ENCODE measurements at regions not wholly inside any gene's neighbourhood (a gene's known extent, or its start where the extent isn't known, plus 50 kb on each side); places are given as distances from the start of the nearest gene placed in this dataset.

DNA sequence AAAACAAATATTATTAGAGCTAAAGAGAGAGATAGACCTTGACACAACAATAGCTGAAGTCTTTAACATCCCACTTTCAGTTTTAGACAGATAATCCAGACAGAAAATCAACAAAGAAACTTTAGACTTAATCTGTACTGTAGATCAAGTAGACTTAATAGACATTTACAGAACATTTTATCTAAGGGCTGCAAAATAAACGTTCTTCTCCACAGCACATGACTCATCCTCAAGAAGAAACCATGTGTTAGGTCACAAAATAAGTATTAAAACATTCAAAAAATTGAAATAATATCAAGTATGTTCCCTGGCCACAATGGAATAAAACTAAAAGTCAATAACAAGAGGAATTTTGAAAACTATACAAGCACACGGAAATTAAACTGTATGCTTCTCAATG, 1510.3 kb upstream of the PCDH10 start:
- Histone ChIP-seq H3K14ac (ENCODE audit: low read length) (no peak overlapping the region), H3K4me2 (ENCODE audit: low read length) (no peak overlapping the region), H2BK120ac (ENCODE audit: insufficient read depth, low read length, poor library complexity) (no peak overlapping the region), H3K23ac (ENCODE audit: low read length) (no peak overlapping the region), H3K79me1 (ENCODE audit: low read length) (no peaks in the 10 kb centered on the region), H3K9ac (ENCODE audit: low read length) (no peak overlapping the region), H3K36me3 (ENCODE audit: control insufficient read depth in 1 of 2, insufficient read depth in 2 of 2, low read length in 2 of 2) (no peaks in the 10 kb centered on the region), H2AK5ac (ENCODE audit: low read length) (no peak overlapping the region), H4K8ac (ENCODE audit: low read depth, low read length) (no peak overlapping the region), H3K18ac (ENCODE audit: low read length) (no peak overlapping the region), H3K27me3 (ENCODE audit: insufficient read depth, low read length) (no peaks in the 10 kb centered on the region), H3K9me3 (ENCODE audit: insufficient read depth, low read depth, low read length) (no peaks in the 10 kb centered on the region), H2BK5ac (ENCODE audit: low read depth, low read length, poor library complexity) (no peak overlapping the region), H3K4me3 (ENCODE audit: low read depth, low read length) (no peak overlapping the region), H3K4ac (ENCODE audit: low read depth, low read length) (no peak overlapping the region), H4K91ac (ENCODE audit: low read depth, low read length) (no peak overlapping the region), H4K12ac (ENCODE audit: low read depth, low read length) (no peak overlapping the region), H3K79me2 (ENCODE audit: control insufficient read depth, insufficient read depth, low read length, poor library complexity) (no peaks in the 10 kb centered on the region), H2BK12ac (ENCODE audit: low read length) (no peak overlapping the region), H3K27ac (ENCODE audit: low read depth, low read length) (no peak overlapping the region), H3K4me1 (ENCODE audit: control insufficient read depth in 1 of 2, insufficient read depth in 2 of 2, low read length in 2 of 2) (no peaks in the 10 kb centered on the region), H2AFZ (ENCODE audit: insufficient read depth, low read length, poor library complexity) (no peak overlapping the region)
- no peak for DNase-seq
- WGBS (ENCODE audit: extremely low coverage, insufficient coverage, insufficient read length): no CpG with 5 or more reads among the region's 2 CpGs

GRCh38 chr4:131644619-131645018, 1504.5 kb upstream of the PCDH10 start:
- Histone ChIP-seq H3K79me1 (ENCODE audit: low read length) (no peaks in the 10 kb centered on the region), H2AK5ac (ENCODE audit: low read length) (no peak overlapping the region), H3K18ac (ENCODE audit: low read length) (no peak overlapping the region), H3K14ac (ENCODE audit: low read length) (no peak overlapping the region), H3K9ac (ENCODE audit: low read length) (no peak overlapping the region), H4K91ac (ENCODE audit: low read depth, low read length) (no peak overlapping the region), H2BK12ac (ENCODE audit: low read length) (no peak overlapping the region), H3K79me2 (ENCODE audit: control insufficient read depth, insufficient read depth, low read length, poor library complexity) (no peaks in the 10 kb centered on the region), H3K27me3 (ENCODE audit: insufficient read depth, low read length) (no peaks in the 10 kb centered on the region), H4K12ac (ENCODE audit: low read depth, low read length) (no peak overlapping the region), H3K27ac (ENCODE audit: low read depth, low read length) (no peak overlapping the region), H2BK5ac (ENCODE audit: low read depth, low read length, poor library complexity) (no peak overlapping the region), H3K36me3 (ENCODE audit: control insufficient read depth in 1 of 2, insufficient read depth in 2 of 2, low read length in 2 of 2) (no peaks in the 10 kb centered on the region), H2AFZ (ENCODE audit: insufficient read depth, low read length, poor library complexity) (no peak overlapping the region), H3K4me1 (ENCODE audit: control insufficient read depth in 1 of 2, insufficient read depth in 2 of 2, low read length in 2 of 2) (no peaks in the 10 kb centered on the region), H2BK120ac (ENCODE audit: insufficient read depth, low read length, poor library complexity) (no peak overlapping the region), H3K9me3 (ENCODE audit: insufficient read depth, low read depth, low read length) (no peaks in the 10 kb centered on the region), H3K4me3 (ENCODE audit: low read depth, low read length) (no peak overlapping the region), H4K8ac (ENCODE audit: low read depth, low read length) (no peak overlapping the region), H3K4ac (ENCODE audit: low read depth, low read length) (no peak overlapping the region), H3K4me2 (ENCODE audit: low read length) (no peak overlapping the region), H3K23ac (ENCODE audit: low read length) (no peak overlapping the region)
- WGBS (ENCODE audit: extremely low coverage, insufficient coverage, insufficient read length): no CpG with 5 or more reads among the region's 1 CpG
- peak in 1 of 2 donors; percentile 49 for DNase-seq

DNA sequence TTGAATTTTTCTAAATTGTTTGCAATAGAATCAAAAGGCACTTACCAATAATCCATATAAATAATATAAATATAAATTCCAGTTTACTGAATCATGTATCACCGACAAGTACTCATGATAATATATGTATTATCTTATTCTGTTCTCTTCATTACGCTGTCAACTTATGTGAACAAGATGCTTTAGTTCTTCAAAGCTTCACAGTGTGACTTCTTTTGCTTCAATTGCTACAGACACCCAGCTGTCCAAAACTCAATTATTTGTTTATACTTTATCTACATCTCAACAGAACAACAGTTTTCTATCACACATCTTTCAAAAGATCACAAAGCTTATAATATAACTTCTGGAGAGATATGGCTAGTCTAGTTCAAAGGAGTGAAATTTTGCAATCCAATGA, 1499.9 kb upstream of the PCDH10 start:
- Histone ChIP-seq H2BK5ac (ENCODE audit: low read depth, low read length, poor library complexity) (no peak overlapping the region), H3K4ac (ENCODE audit: low read depth, low read length) (no peak overlapping the region), H3K23ac (ENCODE audit: low read length) (no peak overlapping the region), H3K14ac (ENCODE audit: low read length) (no peak overlapping the region), H3K4me1 (ENCODE audit: control insufficient read depth in 1 of 2, insufficient read depth in 2 of 2, low read length in 2 of 2) (no peaks in the 10 kb centered on the region), H4K91ac (ENCODE audit: low read depth, low read length) (no peak overlapping the region), H2BK120ac (ENCODE audit: insufficient read depth, low read length, poor library complexity) (no peak overlapping the region), H3K9ac (ENCODE audit: low read length) (no peak overlapping the region), H2BK12ac (ENCODE audit: low read length) (no peak overlapping the region), H3K4me2 (ENCODE audit: low read length) (no peak overlapping the region), H4K8ac (ENCODE audit: low read depth, low read length) (no peak overlapping the region), H3K27ac (ENCODE audit: low read depth, low read length) (no peak overlapping the region), H2AK5ac (ENCODE audit: low read length) (no peak overlapping the region), H3K9me3 (ENCODE audit: insufficient read depth, low read depth, low read length) (no peaks in the 10 kb centered on the region), H2AFZ (ENCODE audit: insufficient read depth, low read length, poor library complexity) (no peak overlapping the region), H3K79me1 (ENCODE audit: low read length) (no peaks in the 10 kb centered on the region), H3K27me3 (ENCODE audit: insufficient read depth, low read length) (no peaks in the 10 kb centered on the region), H3K36me3 (ENCODE audit: control insufficient read depth in 1 of 2, insufficient read depth in 2 of 2, low read length in 2 of 2) (no peaks in the 10 kb centered on the region), H4K12ac (ENCODE audit: low read depth, low read length) (no peak overlapping the region), H3K79me2 (ENCODE audit: control insufficient read depth, insufficient read depth, low read length, poor library complexity) (no peaks in the 10 kb centered on the region), H3K18ac (ENCODE audit: low read length) (no peak overlapping the region), H3K4me3 (ENCODE audit: low read depth, low read length) (no peak overlapping the region)
- WGBS (ENCODE audit: extremely low coverage, insufficient coverage, insufficient read length): no CpG with 5 or more reads among the region's 2 CpGs
- DNase-seq: no peak

GRCh38 chr4:131650951-131651350, 1498.1 kb upstream of the PCDH10 start:
- Histone ChIP-seq H2AFZ (ENCODE audit: insufficient read depth, low read length, poor library complexity) (no peak overlapping the region), H3K4me1 (ENCODE audit: control insufficient read depth in 1 of 2, insufficient read depth in 2 of 2, low read length in 2 of 2) (no peaks in the 10 kb centered on the region), H3K79me2 (ENCODE audit: control insufficient read depth, insufficient read depth, low read length, poor library complexity) (no peaks in the 10 kb centered on the region), H3K4me2 (ENCODE audit: low read length) (no peak overlapping the region), H3K79me1 (ENCODE audit: low read length) (no peaks in the 10 kb centered on the region), H3K9ac (ENCODE audit: low read length) (no peak overlapping the region), H3K23ac (ENCODE audit: low read length) (no peak overlapping the region), H4K91ac (ENCODE audit: low read depth, low read length) (no peak overlapping the region), H2BK120ac (ENCODE audit: insufficient read depth, low read length, poor library complexity) (no peak overlapping the region), H2BK12ac (ENCODE audit: low read length) (no peak overlapping the region), H3K27me3 (ENCODE audit: insufficient read depth, low read length) (no peaks in the 10 kb centered on the region), H4K8ac (ENCODE audit: low read depth, low read length) (no peak overlapping the region), H4K12ac (ENCODE audit: low read depth, low read length) (no peak overlapping the region), H3K14ac (ENCODE audit: low read length) (no peak overlapping the region), H3K9me3 (ENCODE audit: insufficient read depth, low read depth, low read length) (no peaks in the 10 kb centered on the region), H3K36me3 (ENCODE audit: control insufficient read depth in 1 of 2, insufficient read depth in 2 of 2, low read length in 2 of 2) (no peaks in the 10 kb centered on the region), H2BK5ac (ENCODE audit: low read depth, low read length, poor library complexity) (no peak overlapping the region), H3K18ac (ENCODE audit: low read length) (no peak overlapping the region), H3K4ac (ENCODE audit: low read depth, low read length) (no peak overlapping the region), H3K4me3 (ENCODE audit: low read depth, low read length) (no peak overlapping the region), H2AK5ac (ENCODE audit: low read length) (no peak overlapping the region), H3K27ac (ENCODE audit: low read depth, low read length) (no peak overlapping the region)
- no peak for DNase-seq
- no CpG with 5 or more reads among the region's 2 CpGs for WGBS (ENCODE audit: extremely low coverage, insufficient coverage, insufficient read length)
